ENCODE measurements at regions not wholly inside any gene's neighbourhood (a gene's known extent, or its start where the extent isn't known, plus 50 kb on each side); places are given as distances from the start of the nearest gene placed in this dataset.

DNA sequence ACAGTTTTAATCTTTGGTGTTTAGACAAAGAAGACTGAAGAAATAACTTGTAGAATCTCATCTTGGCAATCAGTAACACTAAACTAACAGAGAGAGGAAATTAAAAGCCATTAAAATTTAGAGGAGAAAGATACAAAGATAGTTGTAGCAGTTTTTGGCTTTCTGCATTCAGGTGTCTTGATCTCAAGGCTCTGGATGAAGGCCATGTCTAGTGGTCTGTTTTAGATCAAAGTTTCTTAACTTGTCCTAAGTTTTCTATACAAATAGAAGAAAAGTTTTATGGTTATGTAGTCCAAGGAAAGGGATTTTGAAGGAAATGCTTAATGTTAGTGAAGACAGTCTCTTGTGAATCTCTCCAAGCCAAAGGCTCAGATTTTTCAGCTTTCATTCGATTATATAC is 222.9 kb downstream of the BCHE start:
- TF ChIP-seq, protein P1, sequence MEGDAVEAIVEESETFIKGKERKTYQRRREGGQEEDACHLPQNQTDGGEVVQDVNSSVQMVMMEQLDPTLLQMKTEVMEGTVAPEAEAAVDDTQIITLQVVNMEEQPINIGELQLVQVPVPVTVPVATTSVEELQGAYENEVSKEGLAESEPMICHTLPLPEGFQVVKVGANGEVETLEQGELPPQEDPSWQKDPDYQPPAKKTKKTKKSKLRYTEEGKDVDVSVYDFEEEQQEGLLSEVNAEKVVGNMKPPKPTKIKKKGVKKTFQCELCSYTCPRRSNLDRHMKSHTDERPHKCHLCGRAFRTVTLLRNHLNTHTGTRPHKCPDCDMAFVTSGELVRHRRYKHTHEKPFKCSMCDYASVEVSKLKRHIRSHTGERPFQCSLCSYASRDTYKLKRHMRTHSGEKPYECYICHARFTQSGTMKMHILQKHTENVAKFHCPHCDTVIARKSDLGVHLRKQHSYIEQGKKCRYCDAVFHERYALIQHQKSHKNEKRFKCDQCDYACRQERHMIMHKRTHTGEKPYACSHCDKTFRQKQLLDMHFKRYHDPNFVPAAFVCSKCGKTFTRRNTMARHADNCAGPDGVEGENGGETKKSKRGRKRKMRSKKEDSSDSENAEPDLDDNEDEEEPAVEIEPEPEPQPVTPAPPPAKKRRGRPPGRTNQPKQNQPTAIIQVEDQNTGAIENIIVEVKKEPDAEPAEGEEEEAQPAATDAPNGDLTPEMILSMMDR (IDR thresholded peaks at IDR 0.05) = no peak
- TF ChIP-seq POLR2A (IDR thresholded peaks at IDR 0.05) = no peak

Data from ovary (tissue), 3 donors.